H7 (cell line): ENCODE measurements at regions not wholly inside any gene's neighbourhood (a gene's known extent, or its start where the extent isn't known, plus 50 kb on each side); places are given as distances from the start of the nearest gene placed in this dataset.
"Not testable (repeated sequence)": the region's sequence is repeated elsewhere in the genome, so short reads cannot be mapped to it uniquely, and the experiment has no call there.

Experiments
- DNase-seq: peaks from one replicate; pipeline ENCODE4 v3.0.0; 2012
- H3K27me3 ChIP-seq: 2 replicates; pipeline ENCODE4 v1.6.0; 2011; ENCODE audit warnings: mild to moderate bottlenecking, low read length; ENCODE audit not compliant: control insufficient read depth, insufficient read depth
- H3K36me3 ChIP-seq: replicated peaks from 2 replicates; pipeline ENCODE4 v1.5.1; 2011; ENCODE audit warnings: low read length; ENCODE audit not compliant: control insufficient read depth, insufficient read depth
- H3K4me3 ChIP-seq: 2 replicates; pipeline ENCODE4 v1.5.1; 2011; ENCODE audit warnings: low read depth, mild to moderate bottlenecking, control low read depth, low read length, moderate library complexity; ENCODE audit not compliant: insufficient read depth

GRCh38 chr3:69485489-69485888 is 99.6 kb upstream of the FRMD4B start:
- Histone ChIP-seq H3K36me3 (no peaks in the 10 kb centered on the region), H3K4me3 (no peak overlapping the region), H3K27me3 (no peaks in the 10 kb centered on the region)
- no peak for DNase-seq

- no peaks in the 10 kb centered on the region for H3K36me3 ChIP-seq
- no peaks in the 10 kb centered on the region for H3K27me3 ChIP-seq
- no peak overlapping the region for H3K4me3 ChIP-seq
- no peak for DNase-seq
Observed at GRCh38 chr3:69484507-69485393, 98.9 kb upstream of the FRMD4B start.

- DNase-seq = no peak
- Histone ChIP-seq H3K27me3 (no peaks in the 10 kb centered on the region), H3K36me3 (no peaks in the 10 kb centered on the region), H3K4me3 (no peak overlapping the region)
Observed at GRCh38 chr3:69483449-69483848, 97.6 kb upstream of the FRMD4B start.

- DNase-seq, H3K27me3 ChIP-seq, H3K36me3 ChIP-seq: not testable (repeated sequence)
Observed at GRCh38 chr3:69480986-69481385, 95.1 kb upstream of the FRMD4B start.

GRCh38 chr3:69474186-69474585 is 88.3 kb upstream of the FRMD4B start:
- H3K27me3 ChIP-seq = no peaks in the 10 kb centered on the region; the same call in 1 of the 2 replicates
- no peaks in the 10 kb centered on the region for H3K36me3 ChIP-seq
- DNase-seq = no peak
- no peak overlapping the region for H3K4me3 ChIP-seq

More at GRCh38 chr3:69480986-69481385, 95.1 kb upstream of the FRMD4B start:
- peak overlapping the region; percentile 10; the same call in 1 of the 2 replicates for H3K4me3 ChIP-seq

GRCh38 chr3:69472093-69472492 is 86.2 kb upstream of the FRMD4B start:
- Histone ChIP-seq H3K27me3 (no peaks in the 10 kb centered on the region; the same call in 1 of the 2 replicates), H3K4me3 (no peak overlapping the region), H3K36me3 (no peaks in the 10 kb centered on the region)
- no peak for DNase-seq

- no peak for DNase-seq
- Histone ChIP-seq H3K4me3 (no peak overlapping the region), H3K36me3 (no peaks in the 10 kb centered on the region), H3K27me3 (no peaks in the 10 kb centered on the region)
Observed at GRCh38 chr3:69463531-69463930, 77.6 kb upstream of the FRMD4B start.

- Histone ChIP-seq H3K4me3 (no peak overlapping the region), H3K36me3 (no peaks in the 10 kb centered on the region), H3K27me3 (no peaks in the 10 kb centered on the region)
- DNase-seq = no peak
Observed at GRCh38 chr3:69462826-69463100, 76.9 kb upstream of the FRMD4B start.

GRCh38 chr3:69462022-69462825 is 76.3 kb upstream of the FRMD4B start:
- Histone ChIP-seq H3K36me3 (no peaks in the 10 kb centered on the region), H3K4me3 (no peak overlapping the region), H3K27me3 (no peaks in the 10 kb centered on the region)
- no peak for DNase-seq

GRCh38 chr3:69460034-69460433 is 74.1 kb upstream of the FRMD4B start:
- Histone ChIP-seq H3K4me3 (no peak overlapping the region), H3K36me3 (no peaks in the 10 kb centered on the region), H3K27me3 (no peaks in the 10 kb centered on the region)
- no peak for DNase-seq

- Histone ChIP-seq H3K4me3 (no peak overlapping the region), H3K36me3 (no peaks in the 10 kb centered on the region), H3K27me3 (no peaks in the 10 kb centered on the region)
- no peak for DNase-seq
Observed at GRCh38 chr3:69458803-69459365, 73.0 kb upstream of the FRMD4B start.

GRCh38 chr3:69456631-69457030 is 70.7 kb upstream of the FRMD4B start:
- H3K27me3 ChIP-seq = no peaks in the 10 kb centered on the region
- no peak for DNase-seq
- H3K4me3 ChIP-seq = no peak overlapping the region
- no peaks in the 10 kb centered on the region for H3K36me3 ChIP-seq

GRCh38 chr3:69454204-69454787 is 68.4 kb upstream of the FRMD4B start:
- Histone ChIP-seq H3K4me3 (no peak overlapping the region), H3K36me3 (no peaks in the 10 kb centered on the region), H3K27me3 (no peaks in the 10 kb centered on the region)
- DNase-seq = no peak

- no peak for DNase-seq
- Histone ChIP-seq H3K4me3 (no peak overlapping the region), H3K36me3 (no peaks in the 10 kb centered on the region), H3K27me3 (no peaks in the 10 kb centered on the region)
Observed at GRCh38 chr3:69452295-69452694, 66.4 kb upstream of the FRMD4B start.
